ENCODE measurements at regions not wholly inside any gene's neighbourhood (a gene's known extent, or its start where the extent isn't known, plus 50 kb on each side); places are given as distances from the start of the nearest gene placed in this dataset.

DNA sequence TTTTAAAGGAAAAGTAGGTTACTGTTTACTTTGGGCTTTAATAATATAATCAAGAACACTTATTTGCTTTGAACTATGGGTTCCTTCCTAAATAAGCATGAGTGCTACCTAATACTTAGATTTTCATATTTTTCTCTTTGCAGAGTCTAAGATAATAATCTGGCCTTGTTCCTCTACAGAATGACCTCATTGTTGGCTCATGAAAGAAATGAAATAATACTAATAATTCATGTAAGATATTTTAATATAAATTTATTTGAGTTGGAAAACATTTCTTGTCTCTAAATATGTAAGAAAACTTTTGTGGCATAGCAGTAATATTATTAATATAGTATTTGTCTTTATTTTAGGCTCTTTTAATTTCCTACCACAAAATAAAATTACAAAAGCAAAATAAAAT, 601.3 kb downstream of the IQCM start:
- no peak overlapping the region for H3K9ac ChIP-seq
- H3K27me3 ChIP-seq (ENCODE audit: insufficient read depth) = no peaks in the 10 kb centered on the region
- DNase-seq = no peak
- no peak overlapping the region for H3K27ac ChIP-seq (ENCODE audit: low read depth in 2 of 2, low read length in 1 of 2)
- no peaks in the 10 kb centered on the region for H4K20me1 ChIP-seq (ENCODE audit: insufficient read depth)
- H3K79me2 ChIP-seq (ENCODE audit: insufficient read depth) = no peaks in the 10 kb centered on the region
- TF ChIP-seq SMC3 (IDR thresholded peaks at IDR 0.05; ENCODE audit: low read depth, low read length) (no peak), RCOR1 (IDR thresholded peaks at IDR 0.05; ENCODE audit: low read length) (no peak), RXRA (IDR thresholded peaks at IDR 0.05; ENCODE audit: borderline replicate concordance, low read depth) (no peak), FOSL2 (IDR thresholded peaks at IDR 0.05; ENCODE audit: borderline replicate concordance, low read depth) (no peak), PBX3 (IDR thresholded peaks at IDR 0.05) (no peak), RFX5 (IDR thresholded peaks at IDR 0.05; ENCODE audit: low read length) (no peak), TEAD4 (IDR thresholded peaks at IDR 0.05; ENCODE audit: borderline replicate concordance, insufficient read depth) (no peak), MAX (IDR thresholded peaks at IDR 0.05; ENCODE audit: low read depth) (no peak), ELF1 (IDR thresholded peaks at IDR 0.05) (no peak), USF1 (IDR thresholded peaks at IDR 0.05; ENCODE audit: borderline replicate concordance, low read depth) (no peak), SIN3A (IDR thresholded peaks at IDR 0.05; ENCODE audit: borderline replicate concordance, low read depth, low read length) (no peak), FOXM1 (IDR thresholded peaks at IDR 0.05; ENCODE audit: low read depth) (no peak), GABPA (IDR thresholded peaks at IDR 0.05; ENCODE audit: low read depth) (no peak)
- TF ChIP-seq, protein P1, sequence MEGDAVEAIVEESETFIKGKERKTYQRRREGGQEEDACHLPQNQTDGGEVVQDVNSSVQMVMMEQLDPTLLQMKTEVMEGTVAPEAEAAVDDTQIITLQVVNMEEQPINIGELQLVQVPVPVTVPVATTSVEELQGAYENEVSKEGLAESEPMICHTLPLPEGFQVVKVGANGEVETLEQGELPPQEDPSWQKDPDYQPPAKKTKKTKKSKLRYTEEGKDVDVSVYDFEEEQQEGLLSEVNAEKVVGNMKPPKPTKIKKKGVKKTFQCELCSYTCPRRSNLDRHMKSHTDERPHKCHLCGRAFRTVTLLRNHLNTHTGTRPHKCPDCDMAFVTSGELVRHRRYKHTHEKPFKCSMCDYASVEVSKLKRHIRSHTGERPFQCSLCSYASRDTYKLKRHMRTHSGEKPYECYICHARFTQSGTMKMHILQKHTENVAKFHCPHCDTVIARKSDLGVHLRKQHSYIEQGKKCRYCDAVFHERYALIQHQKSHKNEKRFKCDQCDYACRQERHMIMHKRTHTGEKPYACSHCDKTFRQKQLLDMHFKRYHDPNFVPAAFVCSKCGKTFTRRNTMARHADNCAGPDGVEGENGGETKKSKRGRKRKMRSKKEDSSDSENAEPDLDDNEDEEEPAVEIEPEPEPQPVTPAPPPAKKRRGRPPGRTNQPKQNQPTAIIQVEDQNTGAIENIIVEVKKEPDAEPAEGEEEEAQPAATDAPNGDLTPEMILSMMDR (IDR thresholded peaks at IDR 0.05) = no peak
- TF ChIP-seq, protein P2, sequence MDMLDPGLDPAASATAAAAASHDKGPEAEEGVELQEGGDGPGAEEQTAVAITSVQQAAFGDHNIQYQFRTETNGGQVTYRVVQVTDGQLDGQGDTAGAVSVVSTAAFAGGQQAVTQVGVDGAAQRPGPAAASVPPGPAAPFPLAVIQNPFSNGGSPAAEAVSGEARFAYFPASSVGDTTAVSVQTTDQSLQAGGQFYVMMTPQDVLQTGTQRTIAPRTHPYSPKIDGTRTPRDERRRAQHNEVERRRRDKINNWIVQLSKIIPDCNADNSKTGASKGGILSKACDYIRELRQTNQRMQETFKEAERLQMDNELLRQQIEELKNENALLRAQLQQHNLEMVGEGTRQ (IDR thresholded peaks at IDR 0.05; ENCODE audit: borderline replicate concordance, low read depth, low read length) = no peak
- H3F3A ChIP-seq (replicated peaks; ENCODE audit: insufficient read depth) = peaks cover 5% of the 10 kb centered on the region
- H3K9me3 ChIP-seq = peaks cover 3% of the 10 kb centered on the region; the same call in 1 of the 2 replicates
- H3K4me2 ChIP-seq = no peak overlapping the region
- no peaks in the 10 kb centered on the region for H3K9me2 ChIP-seq
- H3K36me3 ChIP-seq (replicated peaks in 1 of 2; ENCODE audit: control insufficient read depth in 1 of 2, insufficient read depth in 2 of 2, low read length in 1 of 2) = no peaks in the 10 kb centered on the region
- no peak overlapping the region for H3K4me3 ChIP-seq (ENCODE audit: low read depth in 2 of 2, low read length in 1 of 2)
- H2AFZ ChIP-seq (ENCODE audit: low read depth) = no peak overlapping the region
- CTCF ChIA-PET = no interaction called here
- POLR2A ChIA-PET = interaction anchor here (0.6 kb wide), 1 partner anchor 88 kb away, joined by 3 read pairs; no protein-coding TSS in a partner anchor
- no peaks in the 10 kb centered on the region for H3K4me1 ChIP-seq (ENCODE audit: control insufficient read depth in 1 of 2, insufficient read depth in 2 of 2, low read depth in 1 of 2, low read length in 1 of 2)

All from SK-N-SH (cell line).